ENCODE measurements at regions not wholly inside any gene's neighbourhood (a gene's known extent, or its start where the extent isn't known, plus 50 kb on each side); places are given as distances from the start of the nearest gene placed in this dataset.
"Not testable (repeated sequence)": the region's sequence is repeated elsewhere in the genome, so short reads cannot be mapped to it uniquely, and the experiment has no call there.

GRCh38 chr6:134632024-134632423, 314.1 kb upstream of the SGK1 start:
- DNase-seq, result no peak

GRCh38 chr6:134631398-134631924, 313.5 kb upstream of the SGK1 start:
- DNase-seq, result no peak

- DNase-seq, result peak; percentile 60
Observed at GRCh38 chr6:134630508-134631121, 312.7 kb upstream of the SGK1 start.

DNA sequence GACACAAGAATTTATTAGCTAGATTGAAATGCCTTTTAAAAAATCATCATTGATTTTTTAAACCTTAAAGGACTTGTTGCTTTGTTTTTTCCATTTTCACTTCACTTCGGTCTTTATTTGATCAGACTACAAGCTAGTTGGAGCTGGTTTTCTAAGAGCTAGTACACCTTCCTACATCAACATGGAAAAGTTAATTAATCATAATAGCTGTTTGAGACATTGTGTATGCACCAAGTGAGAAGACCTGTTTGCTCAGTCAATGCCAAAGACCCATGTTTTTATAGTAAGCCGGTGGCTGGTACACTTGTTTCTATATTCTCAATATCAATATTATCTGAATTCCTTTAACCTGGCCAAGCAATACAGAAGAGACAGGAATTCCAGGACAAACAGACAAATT, 310.2 kb upstream of the SGK1 start:
- DNase-seq, result no peak

GRCh38 chr6:134627707-134628106, 309.8 kb upstream of the SGK1 start:
- DNase-seq, result no peak

- DNase-seq, result no peak
Observed at GRCh38 chr6:134626589-134626988, 308.7 kb upstream of the SGK1 start.

DNA sequence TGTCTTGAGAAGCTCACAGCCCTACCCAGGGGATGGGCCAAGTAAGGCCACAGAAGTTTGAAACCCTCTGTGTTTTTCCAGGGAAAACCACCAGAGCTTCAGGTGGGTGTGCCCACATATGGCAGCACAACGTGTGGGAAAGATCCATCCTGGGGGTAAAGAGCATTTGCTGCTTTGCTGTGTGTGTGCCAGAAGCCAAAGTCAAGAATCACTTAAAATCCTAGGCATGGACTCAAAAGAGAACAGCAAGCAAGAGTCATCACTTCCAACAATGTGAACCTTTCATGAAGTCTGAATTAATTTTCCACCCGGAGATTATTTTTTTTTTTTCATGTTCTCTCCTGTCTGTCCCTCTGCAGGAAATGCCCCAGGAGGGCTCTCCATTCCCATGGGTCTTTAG, 308.2 kb upstream of the SGK1 start:
- no peak for DNase-seq

DNA sequence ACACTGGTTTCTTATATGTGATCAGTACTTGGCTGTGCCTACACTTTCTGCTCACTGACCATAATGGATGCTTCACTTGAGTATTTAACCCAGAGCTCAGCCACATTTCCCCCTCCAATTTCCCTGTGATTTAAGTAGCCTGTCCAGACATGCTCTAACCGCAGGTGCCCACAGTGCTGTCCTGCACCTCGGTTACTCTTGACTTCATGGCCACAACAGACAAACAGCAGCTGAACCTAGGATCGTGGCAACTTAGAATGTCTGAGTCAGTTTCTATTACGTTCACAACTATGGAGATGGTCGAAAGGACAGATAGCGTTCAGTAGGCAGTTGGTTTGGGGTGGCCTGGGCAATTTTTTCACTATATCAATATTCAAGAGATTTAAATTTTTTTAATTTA, 306.9 kb upstream of the SGK1 start:
- DNase-seq, result no peak

DNA sequence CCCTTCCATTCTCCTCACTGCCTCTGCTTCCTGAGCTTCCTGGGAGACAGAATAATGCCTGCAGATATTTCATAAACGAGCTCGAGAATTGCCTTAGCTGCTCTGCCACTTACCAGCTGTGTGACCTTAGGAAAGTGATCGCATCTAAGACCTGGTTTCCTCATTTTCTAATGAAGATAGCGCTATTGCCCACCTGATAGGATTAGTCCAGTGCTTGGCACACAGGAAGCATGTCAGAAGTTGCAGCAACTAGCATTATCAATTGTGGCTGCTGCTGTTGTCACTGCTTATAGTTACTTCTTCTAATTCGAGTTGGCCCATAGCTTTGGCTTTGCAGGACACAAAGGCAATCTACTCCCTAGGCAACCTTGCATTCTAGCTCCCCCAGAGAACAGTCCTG, 305.5 kb upstream of the SGK1 start:
- DNase-seq, result peak; percentile 36

- no peak for DNase-seq
Observed at GRCh38 chr6:134622382-134623173, 304.7 kb upstream of the SGK1 start.

GRCh38 chr6:134621858-134622257, 303.9 kb upstream of the SGK1 start:
- DNase-seq, result no peak

- no peak for DNase-seq
Observed at GRCh38 chr6:134619789-134620188, 301.9 kb upstream of the SGK1 start.

DNA sequence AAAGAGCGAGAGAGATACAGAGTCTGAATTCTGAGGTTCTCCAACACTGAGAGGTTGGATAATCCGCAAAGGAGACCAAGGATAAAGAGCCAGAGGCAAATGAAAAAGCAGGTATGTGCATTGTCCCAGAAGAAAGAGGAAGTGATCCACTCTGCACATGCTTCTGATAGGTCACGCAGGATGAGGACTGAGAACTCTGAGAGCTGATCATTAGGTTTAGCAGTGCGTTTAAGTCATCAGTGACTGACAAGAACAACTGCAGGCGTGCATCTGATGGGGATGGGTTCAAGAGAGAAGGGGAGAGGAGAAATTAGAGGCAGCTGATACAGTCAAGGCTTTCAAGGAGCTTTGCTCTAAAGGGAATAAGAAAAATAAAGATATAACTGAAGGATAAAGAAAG, 301.2 kb upstream of the SGK1 start:
- DNase-seq, result no peak

- no peak for DNase-seq
Observed at GRCh38 chr6:134614606-134615485, 296.9 kb upstream of the SGK1 start.

GRCh38 chr6:134612128-134612527, 294.2 kb upstream of the SGK1 start:
- not testable (repeated sequence) for DNase-seq

- peak; percentile 48 for DNase-seq
Observed at GRCh38 chr6:134610411-134610810, 292.5 kb upstream of the SGK1 start.

- DNase-seq, result peak; percentile 25
Observed at GRCh38 chr6:134609716-134610261, 291.9 kb upstream of the SGK1 start.

DNA sequence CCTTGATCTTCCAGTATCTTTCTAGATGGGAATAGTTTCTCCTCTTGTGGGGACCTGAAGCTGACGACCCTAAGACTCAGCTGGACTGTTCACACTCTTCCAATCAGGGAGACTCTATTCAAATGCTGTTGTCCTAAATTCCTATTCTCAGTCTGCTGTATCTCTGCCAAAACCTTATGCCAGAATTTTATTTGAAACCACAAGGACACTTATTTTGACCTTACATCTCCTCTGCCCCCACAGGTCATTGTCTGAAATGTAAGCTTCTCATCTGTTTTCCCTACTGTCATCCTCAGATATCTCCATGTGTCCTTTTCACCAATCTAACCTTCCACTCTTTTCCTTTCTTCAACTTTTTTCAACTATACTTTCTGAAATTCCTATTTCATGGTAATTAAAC, 289.5 kb upstream of the SGK1 start:
- DNase-seq, result no peak

- no peak for DNase-seq
Observed at GRCh38 chr6:134605034-134605433, 287.1 kb upstream of the SGK1 start.

DNA sequence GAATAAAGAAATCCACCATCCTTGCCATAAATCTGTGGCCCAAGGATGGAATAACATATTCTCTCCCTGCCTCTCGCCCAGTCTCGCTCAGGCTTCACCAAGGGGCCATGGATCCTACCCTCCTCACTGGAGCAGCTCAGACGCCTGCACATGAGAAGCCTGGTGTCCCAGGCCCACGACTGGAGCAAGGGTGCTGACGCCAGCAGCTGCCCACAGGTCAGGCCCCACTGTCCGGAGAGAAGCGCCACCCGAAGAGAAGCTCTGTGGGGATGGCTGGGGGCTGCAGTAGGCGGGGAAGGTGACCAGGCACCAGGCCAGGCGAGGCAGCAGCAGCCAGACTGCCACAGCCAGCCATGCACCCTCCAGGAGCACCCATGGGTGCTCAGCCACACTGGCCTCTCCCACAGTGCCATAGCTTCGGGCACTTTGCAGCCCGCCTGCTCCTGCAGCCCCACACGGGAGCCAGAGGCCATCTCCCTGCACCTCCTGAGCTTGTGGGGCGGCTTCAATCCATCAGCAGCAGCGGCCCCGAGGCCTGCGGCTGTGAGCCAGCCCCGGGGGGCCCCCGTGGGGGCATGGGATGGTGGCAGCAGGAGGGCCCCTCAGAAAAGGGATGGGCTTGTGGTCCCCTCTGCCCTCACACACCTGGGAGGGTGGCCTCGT, 286.2 kb upstream of the SGK1 start:
- no peak for DNase-seq

- DNase-seq, result no peak
Observed at GRCh38 chr6:134603561-134603960, 285.6 kb upstream of the SGK1 start.

DNA sequence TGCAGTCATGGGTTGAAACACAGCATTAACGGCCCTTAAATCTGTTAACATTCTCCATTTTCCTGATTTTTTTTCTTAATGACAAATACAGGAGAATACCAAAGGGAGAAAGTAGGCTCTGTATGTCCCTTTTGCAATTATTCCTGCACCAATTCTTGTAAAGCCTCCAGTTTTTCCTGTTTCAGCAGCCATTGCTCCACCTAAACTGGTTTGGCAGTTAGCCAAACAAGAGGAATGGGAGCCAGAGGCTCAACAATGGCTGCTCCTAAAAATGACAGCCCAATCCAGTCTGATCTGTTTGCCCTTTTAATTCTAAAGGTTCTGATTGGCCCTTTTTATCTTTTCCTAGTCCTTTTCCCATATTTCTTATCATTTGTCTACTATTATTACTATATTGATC, 284.2 kb upstream of the SGK1 start:
- DNase-seq, result no peak

GRCh38 chr6:134600671-134601070, 282.8 kb upstream of the SGK1 start:
- no peak for DNase-seq

Data from OCI-M1 (cell line).